ENCODE measurements at regions not wholly inside any gene's neighbourhood (a gene's known extent, or its start where the extent isn't known, plus 50 kb on each side); places are given as distances from the start of the nearest gene placed in this dataset.

GRCh38 chr18:40915724-40916123 is 1039.3 kb upstream of the PIK3C3 start:
- no peak for TF ChIP-seq CTCF (IDR thresholded peaks at IDR 0.05)
- no peak for TF ChIP-seq POLR2A (IDR thresholded peaks at IDR 0.05)
- no peak for TF ChIP-seq EP300 (IDR thresholded peaks at IDR 0.05)
- no peak for TF ChIP-seq POLR2AphosphoS5 (IDR thresholded peaks at IDR 0.05)
